ENCODE measurements at regions not wholly inside any gene's neighbourhood (a gene's known extent, or its start where the extent isn't known, plus 50 kb on each side); places are given as distances from the start of the nearest gene placed in this dataset.

DNA sequence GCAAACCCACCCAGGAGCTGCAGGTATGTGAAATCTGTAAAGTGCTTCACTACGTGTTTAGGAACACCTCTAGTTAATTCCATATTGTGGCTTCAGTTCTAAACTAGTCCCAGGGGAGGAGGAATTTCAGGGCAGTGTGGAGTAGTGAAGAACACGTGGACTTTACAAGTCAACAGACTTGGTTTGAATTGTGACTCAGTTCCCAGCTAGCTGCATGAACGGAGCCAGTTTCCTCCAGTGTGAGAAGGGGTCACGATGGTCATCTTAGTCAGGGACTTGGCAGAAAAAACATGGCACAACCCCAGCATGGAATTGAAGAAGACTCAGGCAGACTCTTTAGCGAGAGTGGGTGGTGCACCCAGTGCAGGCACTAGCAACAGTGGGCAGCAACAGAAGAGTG, 175.7 kb upstream of the UBL3 start:
- TF ChIP-seq, protein P1, sequence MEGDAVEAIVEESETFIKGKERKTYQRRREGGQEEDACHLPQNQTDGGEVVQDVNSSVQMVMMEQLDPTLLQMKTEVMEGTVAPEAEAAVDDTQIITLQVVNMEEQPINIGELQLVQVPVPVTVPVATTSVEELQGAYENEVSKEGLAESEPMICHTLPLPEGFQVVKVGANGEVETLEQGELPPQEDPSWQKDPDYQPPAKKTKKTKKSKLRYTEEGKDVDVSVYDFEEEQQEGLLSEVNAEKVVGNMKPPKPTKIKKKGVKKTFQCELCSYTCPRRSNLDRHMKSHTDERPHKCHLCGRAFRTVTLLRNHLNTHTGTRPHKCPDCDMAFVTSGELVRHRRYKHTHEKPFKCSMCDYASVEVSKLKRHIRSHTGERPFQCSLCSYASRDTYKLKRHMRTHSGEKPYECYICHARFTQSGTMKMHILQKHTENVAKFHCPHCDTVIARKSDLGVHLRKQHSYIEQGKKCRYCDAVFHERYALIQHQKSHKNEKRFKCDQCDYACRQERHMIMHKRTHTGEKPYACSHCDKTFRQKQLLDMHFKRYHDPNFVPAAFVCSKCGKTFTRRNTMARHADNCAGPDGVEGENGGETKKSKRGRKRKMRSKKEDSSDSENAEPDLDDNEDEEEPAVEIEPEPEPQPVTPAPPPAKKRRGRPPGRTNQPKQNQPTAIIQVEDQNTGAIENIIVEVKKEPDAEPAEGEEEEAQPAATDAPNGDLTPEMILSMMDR (IDR thresholded peaks at IDR 0.05), result no peak
- Mint-ChIP-seq H3K4me1 (ENCODE audit: low read depth) (no peaks in the 10 kb centered on the region), H3K4me3 (no peak overlapping the region), H3K36me3 (ENCODE audit: low read depth) (no peaks in the 10 kb centered on the region), H3K9me3 (no peaks in the 10 kb centered on the region), H3K27ac (no peak overlapping the region), H3K27me3 (no peaks in the 10 kb centered on the region)
- DNase-seq, result no peak
- intact Hi-C loops (cut with micrococcal nuclease), result no loop called here
- ATAC-seq, result no peak
- POLR2A ChIA-PET, result no interaction called here
- CTCF ChIA-PET, result interaction anchor here (1.1 kb wide), 1 partner anchor 89 kb away, joined by 3 read pairs; no protein-coding TSS in a partner anchor

DNA sequence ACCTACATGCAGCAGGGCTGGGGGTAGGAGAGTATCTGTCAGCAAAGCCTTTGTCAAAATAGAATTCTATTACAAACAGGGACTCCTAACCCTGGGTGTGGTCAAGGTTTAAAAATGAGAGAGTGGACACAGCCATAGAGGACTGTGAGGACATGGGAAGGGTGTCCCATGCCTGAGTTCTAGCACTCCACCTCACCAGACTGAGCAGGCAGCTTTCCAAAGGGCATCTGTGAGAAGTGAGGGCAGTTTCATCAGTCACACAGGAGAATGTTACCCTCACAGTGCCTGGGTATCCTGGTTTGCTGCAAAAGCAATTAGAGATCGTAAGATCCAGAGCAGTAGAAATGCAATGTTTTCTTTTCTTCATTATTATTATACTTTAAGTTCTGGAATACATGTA, 174.9 kb upstream of the UBL3 start:
- Mint-ChIP-seq H3K36me3 (ENCODE audit: low read depth) (no peaks in the 10 kb centered on the region), H3K4me3 (no peak overlapping the region), H3K27me3 (no peaks in the 10 kb centered on the region), H3K9me3 (no peaks in the 10 kb centered on the region), H3K27ac (no peak overlapping the region), H3K4me1 (ENCODE audit: low read depth) (no peaks in the 10 kb centered on the region)
- intact Hi-C loops (cut with micrococcal nuclease), result no loop called here
- CTCF ChIA-PET, result no interaction called here
- DNase-seq (no peak), ATAC-seq (no peak)
- POLR2A ChIA-PET, result no interaction called here
- TF ChIP-seq, protein P1 (IDR thresholded peaks at IDR 0.05), result no peak

DNA sequence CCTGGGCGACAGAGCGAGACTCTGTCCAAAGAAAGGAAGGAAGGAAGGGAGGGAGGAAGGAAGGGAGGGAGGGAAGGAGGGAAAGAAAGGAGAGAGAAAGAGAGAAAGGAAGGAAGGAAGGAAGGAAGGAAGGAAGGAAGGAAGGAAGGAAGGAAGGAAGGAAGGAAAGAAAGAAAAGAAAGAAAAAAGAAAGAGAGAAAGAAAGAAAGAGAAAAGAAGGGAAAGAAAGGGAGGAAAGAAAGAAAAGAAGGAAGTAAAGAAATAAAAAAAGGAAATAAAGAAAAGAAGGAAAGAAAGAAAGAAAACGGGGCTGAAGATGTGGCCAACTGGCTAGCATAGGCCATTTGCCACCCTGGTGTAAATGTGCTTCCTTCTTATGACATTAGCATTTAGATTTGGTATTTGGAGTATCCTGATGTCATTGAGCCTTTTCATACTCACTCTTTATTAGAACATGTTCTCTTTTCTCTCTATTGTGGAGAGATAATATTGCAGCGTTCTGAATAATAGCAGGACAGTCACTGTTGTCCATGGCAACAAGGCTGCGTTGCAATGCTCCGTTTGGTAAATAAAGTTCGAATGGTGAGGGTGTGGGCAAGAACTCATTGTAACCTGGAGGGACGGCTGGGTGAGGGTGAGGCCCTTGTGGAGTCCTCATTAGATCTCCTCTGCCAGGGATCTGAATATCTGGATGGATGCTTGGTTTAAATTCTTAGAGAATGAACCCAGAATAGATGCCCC, 173.9 kb upstream of the UBL3 start:
- DNase-seq (no peak), ATAC-seq (no peak)
- no peaks in the 10 kb centered on the region for H3K36me3 Mint-ChIP-seq (ENCODE audit: low read depth)
- no peaks in the 10 kb centered on the region for H3K4me1 Mint-ChIP-seq (ENCODE audit: low read depth)
- H3K27ac Mint-ChIP-seq, result no peak overlapping the region
- POLR2A ChIA-PET, result no interaction called here
- TF ChIP-seq, protein P1 (IDR thresholded peaks at IDR 0.05), result no peak
- H3K4me3 Mint-ChIP-seq, result no peak overlapping the region
- H3K27me3 Mint-ChIP-seq, result no peaks in the 10 kb centered on the region
- CTCF ChIA-PET, result no interaction called here
- intact Hi-C loops (cut with micrococcal nuclease), result no loop called here
- H3K9me3 Mint-ChIP-seq, result no peaks in the 10 kb centered on the region

DNA sequence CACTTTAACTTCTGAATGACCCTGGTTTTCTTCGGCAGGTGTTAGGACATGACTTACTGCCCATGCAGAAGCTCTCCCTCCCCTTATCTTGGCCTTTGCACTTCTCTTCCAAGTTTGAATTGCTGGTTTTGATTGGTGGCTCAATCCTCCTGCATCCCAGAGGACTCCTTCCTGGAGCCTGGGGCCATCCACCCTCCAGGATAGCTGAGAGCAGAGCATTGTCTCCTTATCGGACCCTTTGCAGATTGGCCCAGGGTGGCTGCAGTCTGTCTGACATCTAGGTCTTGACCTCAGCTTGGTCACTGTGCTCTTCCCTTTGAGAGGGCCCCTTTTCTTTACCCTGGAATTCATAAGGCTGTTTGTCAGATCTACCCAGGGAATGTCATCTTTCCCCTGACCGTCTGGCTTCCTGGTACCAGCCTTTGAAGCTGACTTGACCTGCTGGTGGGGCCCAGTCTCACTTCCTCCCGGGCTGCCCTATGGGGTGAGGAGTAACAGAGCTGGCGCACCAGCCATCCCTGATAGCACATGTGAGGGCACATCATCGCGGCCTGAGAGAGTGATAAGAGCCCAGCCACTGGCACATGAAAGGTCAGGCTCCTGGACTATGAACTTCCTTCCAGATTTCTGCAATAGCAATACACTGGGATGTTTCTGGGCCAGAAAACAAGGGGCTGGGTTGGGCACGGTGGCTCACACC, 172.9 kb upstream of the UBL3 start:
- Mint-ChIP-seq H3K27ac (no peak overlapping the region), H3K4me3 (no peak overlapping the region), H3K4me1 (ENCODE audit: low read depth) (no peaks in the 10 kb centered on the region), H3K27me3 (no peaks in the 10 kb centered on the region), H3K9me3 (no peaks in the 10 kb centered on the region), H3K36me3 (ENCODE audit: low read depth) (no peaks in the 10 kb centered on the region)
- no peak for DNase-seq
- TF ChIP-seq, protein P1 (IDR thresholded peaks at IDR 0.05), result no peak
- ChIA-PET POLR2A (no interaction called here), CTCF (no interaction called here)
- intact Hi-C loops (cut with micrococcal nuclease), result no loop called here
- ATAC-seq, result no peak

DNA sequence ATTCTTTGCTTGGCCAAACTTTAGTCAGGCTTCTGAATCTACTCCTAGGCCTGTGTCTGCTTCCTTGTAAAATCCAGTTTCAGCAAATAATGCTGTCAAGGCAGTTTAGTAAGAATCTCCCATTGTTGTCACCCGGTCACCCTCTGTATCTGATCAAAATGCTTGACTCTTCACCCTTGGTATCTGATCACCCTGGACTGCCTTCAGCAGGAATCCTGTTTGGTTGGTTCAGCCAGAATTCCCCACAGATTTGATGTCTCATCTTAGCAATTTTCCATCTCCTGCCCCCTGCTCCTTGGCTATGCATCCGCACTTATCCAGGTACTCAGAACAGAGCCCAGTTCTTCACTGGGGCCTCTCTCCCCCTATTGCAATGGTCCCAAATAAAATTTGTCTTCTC, 172.4 kb upstream of the UBL3 start:
- H3K4me1 Mint-ChIP-seq (ENCODE audit: low read depth), result no peaks in the 10 kb centered on the region
- H3K27me3 Mint-ChIP-seq, result no peaks in the 10 kb centered on the region
- no peak for DNase-seq
- no peaks in the 10 kb centered on the region for H3K9me3 Mint-ChIP-seq
- H3K27ac Mint-ChIP-seq, result no peak overlapping the region
- no peak overlapping the region for H3K4me3 Mint-ChIP-seq
- TF ChIP-seq, protein P1 (IDR thresholded peaks at IDR 0.05), result no peak
- POLR2A ChIA-PET, result no interaction called here
- no peaks in the 10 kb centered on the region for H3K36me3 Mint-ChIP-seq (ENCODE audit: low read depth)
- no peak for ATAC-seq
- intact Hi-C loops (cut with micrococcal nuclease), result no loop called here
- CTCF ChIA-PET, result no interaction called here

Measured in activated CD8-positive, alpha-beta T cell treated with anti-CD3 and anti-CD28 coated beads for 36 hours (primary cell).